ENCODE measurements at regions not wholly inside any gene's neighbourhood (a gene's known extent, or its start where the extent isn't known, plus 50 kb on each side); places are given as distances from the start of the nearest gene placed in this dataset.
"Not testable (repeated sequence)": the region's sequence is repeated elsewhere in the genome, so short reads cannot be mapped to it uniquely, and the experiment has no call there.

DNA sequence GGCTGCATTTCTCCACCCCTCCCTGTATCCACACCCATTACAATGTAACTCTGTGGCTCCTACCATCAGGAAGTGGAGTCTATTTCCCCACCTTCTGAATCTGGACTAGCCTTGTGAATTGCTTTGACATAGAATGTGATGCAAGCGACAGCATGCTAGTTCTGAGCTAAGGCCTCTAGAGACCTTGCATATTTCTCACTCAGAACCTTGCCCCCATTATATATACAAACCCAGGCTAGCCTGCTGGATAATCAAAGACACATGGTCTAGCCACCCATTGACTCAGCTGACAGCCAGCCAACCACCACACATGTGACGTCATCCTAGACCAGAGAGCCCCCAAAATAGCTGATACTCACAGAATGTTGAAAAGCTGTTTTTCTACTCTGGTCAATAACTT lies 77.9 kb downstream of the CCDC71L start:
- Histone ChIP-seq H3K4me3 (no peak overlapping the region), H3K27ac (no peak overlapping the region)
- no peak for DNase-seq (ENCODE audit: low spot score)
- TF ChIP-seq, protein P1, sequence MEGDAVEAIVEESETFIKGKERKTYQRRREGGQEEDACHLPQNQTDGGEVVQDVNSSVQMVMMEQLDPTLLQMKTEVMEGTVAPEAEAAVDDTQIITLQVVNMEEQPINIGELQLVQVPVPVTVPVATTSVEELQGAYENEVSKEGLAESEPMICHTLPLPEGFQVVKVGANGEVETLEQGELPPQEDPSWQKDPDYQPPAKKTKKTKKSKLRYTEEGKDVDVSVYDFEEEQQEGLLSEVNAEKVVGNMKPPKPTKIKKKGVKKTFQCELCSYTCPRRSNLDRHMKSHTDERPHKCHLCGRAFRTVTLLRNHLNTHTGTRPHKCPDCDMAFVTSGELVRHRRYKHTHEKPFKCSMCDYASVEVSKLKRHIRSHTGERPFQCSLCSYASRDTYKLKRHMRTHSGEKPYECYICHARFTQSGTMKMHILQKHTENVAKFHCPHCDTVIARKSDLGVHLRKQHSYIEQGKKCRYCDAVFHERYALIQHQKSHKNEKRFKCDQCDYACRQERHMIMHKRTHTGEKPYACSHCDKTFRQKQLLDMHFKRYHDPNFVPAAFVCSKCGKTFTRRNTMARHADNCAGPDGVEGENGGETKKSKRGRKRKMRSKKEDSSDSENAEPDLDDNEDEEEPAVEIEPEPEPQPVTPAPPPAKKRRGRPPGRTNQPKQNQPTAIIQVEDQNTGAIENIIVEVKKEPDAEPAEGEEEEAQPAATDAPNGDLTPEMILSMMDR (IDR thresholded peaks at IDR 0.05): no peak

DNA sequence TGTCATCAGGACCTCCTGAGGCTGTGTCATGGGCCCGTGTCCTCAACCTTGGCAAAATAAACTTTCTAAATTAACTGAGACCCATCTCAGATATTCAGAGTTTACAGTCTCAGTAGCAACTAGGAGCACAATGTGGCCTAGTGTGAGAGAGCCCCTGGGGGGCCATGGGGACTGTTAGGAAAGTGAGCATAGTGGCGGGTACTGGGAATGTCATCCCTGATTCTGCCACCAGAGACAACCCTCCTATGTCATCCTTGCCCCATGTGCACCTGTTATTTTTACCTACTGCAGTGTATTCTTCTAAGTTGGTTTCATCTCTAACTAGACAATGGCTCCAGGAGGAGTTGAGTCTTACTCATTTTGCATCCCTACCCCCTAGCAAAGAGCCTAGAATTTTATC lies 78.6 kb downstream of the CCDC71L start:
- TF ChIP-seq, protein P1 (IDR thresholded peaks at IDR 0.05): no peak
- Histone ChIP-seq H3K27ac (no peak overlapping the region), H3K4me3 (no peak overlapping the region)
- DNase-seq (ENCODE audit: low spot score): no peak

DNA sequence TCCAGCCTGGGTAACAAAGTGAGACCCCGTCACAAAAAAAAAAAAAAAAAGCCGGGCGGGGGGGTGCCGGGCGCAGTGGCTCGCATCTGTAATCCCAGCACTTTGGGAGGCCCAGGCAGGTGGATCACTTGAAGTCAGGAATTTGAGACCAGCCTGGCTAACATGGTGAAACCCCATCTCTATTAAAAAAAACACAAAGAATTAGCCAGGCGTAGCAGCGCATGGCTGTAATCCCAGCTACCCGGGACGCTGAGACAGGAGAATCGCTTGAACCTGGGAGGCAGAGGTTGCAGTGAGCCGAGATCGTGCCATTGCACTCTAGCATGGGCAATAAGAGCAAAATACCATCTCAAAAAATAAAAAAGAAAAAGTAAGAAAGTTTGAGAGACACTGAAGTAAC lies 81.9 kb downstream of the CCDC71L start:
- H3K4me3 ChIP-seq; DNase-seq (ENCODE audit: low spot score); H3K27ac ChIP-seq: not testable (repeated sequence)

DNA sequence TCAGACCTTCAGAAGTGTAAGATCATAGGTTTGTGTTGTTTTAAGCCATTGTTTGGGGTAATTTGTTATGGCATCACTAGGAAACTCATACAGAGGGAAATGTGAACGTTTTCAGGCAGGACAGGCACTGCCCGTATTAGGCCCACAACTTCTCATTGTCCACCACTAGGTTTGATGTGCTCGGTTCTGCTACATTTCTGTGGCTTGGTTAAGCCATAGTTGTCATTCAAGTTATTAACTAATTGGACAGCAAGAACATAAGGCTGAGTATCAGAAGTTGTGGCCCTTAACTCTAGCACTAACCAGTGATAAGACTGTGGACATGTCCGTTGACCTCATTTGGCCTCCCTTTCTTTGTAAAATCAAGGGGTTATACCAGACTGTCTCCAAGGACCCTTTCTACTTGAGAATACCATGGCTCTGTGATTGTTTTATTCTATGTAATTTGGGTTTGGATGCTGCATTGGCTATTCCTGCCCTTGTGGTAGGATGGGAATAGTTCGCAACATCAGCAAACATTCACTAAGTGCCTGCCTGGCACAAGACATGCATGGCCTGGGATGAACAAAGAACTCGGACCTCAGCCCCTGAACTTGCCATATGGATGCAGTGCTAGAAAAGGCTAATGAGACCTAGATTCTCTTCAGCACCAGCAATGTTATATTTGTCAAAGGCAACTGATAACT lies 85.7 kb downstream of the CCDC71L start:
- no peak overlapping the region for H3K4me3 ChIP-seq
- no peak overlapping the region for H3K27ac ChIP-seq
- TF ChIP-seq, protein P1 (IDR thresholded peaks at IDR 0.05): no peak
- DNase-seq (ENCODE audit: low spot score): no peak

DNA sequence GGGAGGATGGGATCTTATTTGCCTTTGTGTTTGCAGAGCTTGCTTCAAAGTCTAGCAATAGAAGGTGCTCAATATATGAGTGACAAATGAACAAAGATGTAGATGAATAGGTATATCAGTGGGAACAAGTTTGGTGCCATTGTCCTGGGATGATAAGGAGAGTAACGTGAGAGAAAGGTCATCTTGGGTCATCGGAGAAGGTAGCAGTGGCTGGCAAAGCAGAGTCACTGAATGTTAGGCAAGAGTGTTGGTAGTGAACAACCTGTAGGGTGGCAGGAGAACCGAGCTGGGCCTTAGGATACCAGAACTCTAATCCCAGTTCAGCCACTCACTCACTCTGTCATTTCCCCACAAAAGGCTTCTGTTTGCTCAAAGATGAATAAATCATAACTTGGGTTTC lies 87.2 kb downstream of the CCDC71L start:
- TF ChIP-seq, protein P1 (IDR thresholded peaks at IDR 0.05): no peak
- no peak overlapping the region for H3K4me3 ChIP-seq
- DNase-seq (ENCODE audit: low spot score): no peak
- no peak overlapping the region for H3K27ac ChIP-seq

DNA sequence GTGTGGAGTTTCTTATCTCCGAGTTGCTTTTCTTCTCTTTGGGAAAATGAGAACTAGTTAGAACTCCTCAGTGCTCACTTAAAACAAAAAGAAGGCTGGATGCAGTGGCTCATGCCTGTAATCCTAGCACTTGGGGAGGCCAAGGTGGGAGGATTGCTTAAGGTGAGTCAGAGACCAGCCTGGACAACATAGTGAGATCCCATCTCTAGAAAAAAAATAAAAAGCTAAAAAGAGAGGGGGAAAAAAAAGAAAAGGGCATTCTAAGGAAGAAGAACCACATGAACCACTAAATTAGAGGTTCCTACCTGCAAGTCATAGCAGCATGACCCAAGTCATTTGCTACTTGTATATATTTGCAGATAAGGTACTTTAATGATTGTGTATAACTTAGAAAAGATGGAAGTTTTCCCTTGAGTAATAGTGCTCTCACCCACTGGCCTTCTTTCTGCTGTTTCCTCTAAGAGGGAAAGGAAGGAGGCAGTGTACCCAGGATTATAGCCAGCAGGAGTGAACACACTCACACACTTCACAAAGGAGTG lies 87.8 kb downstream of the CCDC71L start:
- Histone ChIP-seq H3K4me3 (no peak overlapping the region), H3K27ac (no peak overlapping the region)
- TF ChIP-seq, protein P1 (IDR thresholded peaks at IDR 0.05): no peak
- no peak for DNase-seq (ENCODE audit: low spot score)

DNA sequence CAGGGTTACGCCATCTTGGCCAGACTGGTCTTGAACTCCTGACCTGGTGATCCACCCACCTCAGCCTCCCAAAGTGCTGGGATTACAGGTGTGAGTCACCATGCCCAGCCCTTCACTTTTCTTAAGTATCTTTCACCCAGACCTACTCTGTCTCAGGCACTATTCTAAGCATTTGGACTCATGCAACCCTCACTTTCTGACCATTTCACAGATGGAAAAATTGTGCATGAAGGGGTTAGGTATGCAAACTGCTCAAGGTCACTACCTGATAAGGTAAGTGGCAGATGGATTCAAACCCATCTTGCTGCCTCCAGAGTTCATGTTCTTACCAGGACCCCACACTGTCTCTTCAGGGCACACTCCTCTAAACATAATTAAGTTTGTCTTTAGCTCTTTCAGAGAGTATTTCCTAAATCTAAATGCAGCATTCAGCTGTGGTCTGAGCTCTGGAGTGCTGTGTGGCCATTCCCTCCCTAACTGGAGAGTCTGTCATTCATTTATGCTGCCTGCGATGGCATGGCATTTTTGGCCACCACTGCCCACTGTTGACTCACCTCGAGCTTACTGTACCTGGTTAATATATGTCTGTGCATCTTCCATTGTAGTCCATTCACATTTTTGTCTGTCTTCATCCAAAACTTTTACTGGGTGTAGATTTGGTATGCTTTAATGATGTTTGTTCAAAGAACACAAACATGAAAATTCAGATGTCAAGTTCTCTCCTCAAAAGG lies 88.4 kb downstream of the CCDC71L start:
- TF ChIP-seq, protein P1 (IDR thresholded peaks at IDR 0.05): no peak

More for the DNA sequence above, 88.4 kb downstream of the CCDC71L start:
- Histone ChIP-seq H3K4me3 (no peak overlapping the region), H3K27ac (no peak overlapping the region)
- no peak for DNase-seq (ENCODE audit: low spot score)
